LNCaP clone FGC (cell line): ENCODE measurements at regions not wholly inside any gene's neighbourhood (a gene's known extent, or its start where the extent isn't known, plus 50 kb on each side); places are given as distances from the start of the nearest gene placed in this dataset.

Experiments used
- DNase-seq: peaks from one replicate; pipeline ENCODE4 v3.0.0-alpha.2; 2011; ENCODE audit warnings: low read depth
- H3K4me3 ChIP-seq: 2 replicates; pipeline ENCODE4 v1.5.1; 2011; ENCODE audit warnings: mild to moderate bottlenecking, low read depth, low read length, control low read depth
- CTCF ChIP-seq: IDR thresholded peaks from 2 replicates; pipeline ENCODE4 v1.5.1; 2012; ENCODE audit warnings: mild to moderate bottlenecking; ENCODE audit not compliant: control insufficient read depth, insufficient read depth; ENCODE audit errors: extremely low read depth

GRCh38 chr10:92763634-92764155 lies 73.9 kb downstream of the HHEX start:
- no peak for DNase-seq
- no peak for TF ChIP-seq CTCF
- H3K4me3 ChIP-seq = no peak overlapping the region

- H3K4me3 ChIP-seq = no peak overlapping the region
- TF ChIP-seq CTCF = no peak
- DNase-seq = no peak
Observed at GRCh38 chr10:92766451-92766850, 76.7 kb downstream of the HHEX start.

- DNase-seq = no peak
- no peak overlapping the region for H3K4me3 ChIP-seq
- no peak for TF ChIP-seq CTCF
Observed at GRCh38 chr10:92768104-92768503, 78.3 kb downstream of the HHEX start.

- no peak for TF ChIP-seq CTCF
- DNase-seq = no peak
- H3K4me3 ChIP-seq = no peak overlapping the region
Observed at GRCh38 chr10:92773776-92774175, 74.5 kb upstream of the EXOC6 start.

- DNase-seq = no peak
- TF ChIP-seq CTCF = no peak
- no peak overlapping the region for H3K4me3 ChIP-seq
Observed at GRCh38 chr10:92778091-92778490, 70.2 kb upstream of the EXOC6 start.

- no peak for DNase-seq
- H3K4me3 ChIP-seq = no peak overlapping the region
- no peak for TF ChIP-seq CTCF
Observed at GRCh38 chr10:92785118-92785517, 63.2 kb upstream of the EXOC6 start.

- no peak for DNase-seq
- no peak for TF ChIP-seq CTCF
- no peak overlapping the region for H3K4me3 ChIP-seq
Observed at GRCh38 chr10:92787557-92788152, 60.7 kb upstream of the EXOC6 start.
